Endothelial cell of umbilical vein (primary cell): ENCODE measurements at regions not wholly inside any gene's neighbourhood (a gene's known extent, or its start where the extent isn't known, plus 50 kb on each side); places are given as distances from the start of the nearest gene placed in this dataset.

ENCODE experiments used
- CTCF ChIP-seq, 2 donors: IDR thresholded peaks; 1 replicate in 1 of 2; 2 replicates in 1 of 2; pipeline ENCODE4 v1.5.1; 2011; ENCODE audit warnings: low read length in 2 of 2, mild to moderate bottlenecking in 2 of 2, moderate library complexity in 2 of 2, control low read depth in 1 of 2, inconsistent platforms in 1 of 2, low read depth in 1 of 2; ENCODE audit not compliant: insufficient read depth in 1 of 2; ENCODE audit errors: extremely low read depth in 1 of 2
- EZH2 ChIP-seq: IDR thresholded peaks from 2 replicates; pipeline ENCODE4 v1.6.1; 2012; ENCODE audit warnings: borderline replicate concordance, low read depth, mild to moderate bottlenecking, moderate library complexity, low read length, inconsistent platforms; ENCODE audit not compliant: severe bottlenecking
- FOS ChIP-seq: IDR thresholded peaks from 2 replicates; pipeline ENCODE4 v1.6.1; 2011; ENCODE audit warnings: mild to moderate bottlenecking, low read length, moderate library complexity, borderline replicate concordance; ENCODE audit not compliant: insufficient read depth
- GATA2 ChIP-seq: IDR thresholded peaks from 2 replicates; pipeline ENCODE4 v1.7.0; 2011; ENCODE audit warnings: low read depth, mild to moderate bottlenecking, moderate library complexity, mixed read lengths, low read length; ENCODE audit not compliant: insufficient read length, insufficient read depth
- JUN ChIP-seq: IDR thresholded peaks from 2 replicates; pipeline ENCODE4 v1.6.1; 2011; ENCODE audit warnings: borderline replicate concordance, low read depth; ENCODE audit not compliant: insufficient read length, insufficient read depth
- MAX ChIP-seq: IDR thresholded peaks from 2 replicates; pipeline ENCODE4 v1.6.1; 2011; ENCODE audit not compliant: insufficient read depth, insufficient read length
- MYC ChIP-seq: IDR thresholded peaks from one replicate; pipeline ENCODE4 v1.6.1; 2011; ENCODE audit warnings: mild to moderate bottlenecking, low read depth, low read length
- POLR2A ChIP-seq: IDR thresholded peaks from 2 replicates; pipeline ENCODE4 v1.6.1; 2012; ENCODE audit warnings: low read depth, mild to moderate bottlenecking, control low read depth, low read length
- POLR2AphosphoS5 ChIP-seq: IDR thresholded peaks from 2 replicates; pipeline ENCODE4 v1.6.1; 2012; ENCODE audit warnings: low read depth, mild to moderate bottlenecking, control low read depth, low read length, moderate library complexity; ENCODE audit not compliant: insufficient read depth

GRCh38 chr2:147716906-147717305 lies 127.9 kb upstream of the ACVR2A start:
- TF ChIP-seq CTCF (IDR thresholded peaks at IDR 0.05; ENCODE audit: extremely low read depth in 1 of 2, insufficient read depth in 1 of 2, low read depth in 1 of 2, low read length in 2 of 2) = no peak
- no peak for TF ChIP-seq EZH2
- no peak for TF ChIP-seq POLR2A
- TF ChIP-seq MYC = no peak
- no peak for TF ChIP-seq MAX
- TF ChIP-seq POLR2AphosphoS5 = no peak
- TF ChIP-seq FOS = no peak
- no peak for TF ChIP-seq GATA2
- TF ChIP-seq JUN = no peak
